Brain microvascular endothelial cell (primary cell): ENCODE measurements at regions not wholly inside any gene's neighbourhood (a gene's known extent, or its start where the extent isn't known, plus 50 kb on each side); places are given as distances from the start of the nearest gene placed in this dataset.
"Not testable (repeated sequence)": the region's sequence is repeated elsewhere in the genome, so short reads cannot be mapped to it uniquely, and the experiment has no call there.

Experiments used
- DNase-seq: peaks from one replicate; pipeline ENCODE4 v3.0.0-alpha.2; 2020
- H3K27ac ChIP-seq: fragments of 250-450 bp; sonication (Bioruptor Pico); 2 replicates; pipeline ENCODE4 v1.5.1; 2020; ENCODE audit warnings: mild to moderate bottlenecking, moderate library complexity
- H3K27me3 ChIP-seq: fragments of 250-450 bp; sonication (Bioruptor Pico); replicated peaks from 2 replicates; pipeline ENCODE4 v1.5.1; 2020; ENCODE audit warnings: mild to moderate bottlenecking
- H3K36me3 ChIP-seq: fragments of 250-450 bp; sonication (Bioruptor Pico); replicated peaks from 2 replicates; pipeline ENCODE4 v1.5.1; 2020; ENCODE audit warnings: mild to moderate bottlenecking
- H3K4me3 ChIP-seq: 2 replicates; pipeline ENCODE4 v1.5.1; 2011; ENCODE audit warnings: low read depth, mild to moderate bottlenecking, control low read depth, low read length, moderate library complexity
- in situ Hi-C: cut with HindIII; loops from 2 replicates; pipeline ENCODE4 v1.10.0; 2017; ENCODE audit warnings: low sequenced_read_pairs, low pct_ligation_motif_present
- TF ChIP-seq, protein P1 (sequence below): IDR thresholded peaks from 2 replicates; pipeline ENCODE4 v1.5.1; 2011; ENCODE audit warnings: low read depth, mild to moderate bottlenecking, moderate library complexity, low read length, control low read depth, inconsistent platforms; ENCODE audit errors: missing control alignments

DNA sequence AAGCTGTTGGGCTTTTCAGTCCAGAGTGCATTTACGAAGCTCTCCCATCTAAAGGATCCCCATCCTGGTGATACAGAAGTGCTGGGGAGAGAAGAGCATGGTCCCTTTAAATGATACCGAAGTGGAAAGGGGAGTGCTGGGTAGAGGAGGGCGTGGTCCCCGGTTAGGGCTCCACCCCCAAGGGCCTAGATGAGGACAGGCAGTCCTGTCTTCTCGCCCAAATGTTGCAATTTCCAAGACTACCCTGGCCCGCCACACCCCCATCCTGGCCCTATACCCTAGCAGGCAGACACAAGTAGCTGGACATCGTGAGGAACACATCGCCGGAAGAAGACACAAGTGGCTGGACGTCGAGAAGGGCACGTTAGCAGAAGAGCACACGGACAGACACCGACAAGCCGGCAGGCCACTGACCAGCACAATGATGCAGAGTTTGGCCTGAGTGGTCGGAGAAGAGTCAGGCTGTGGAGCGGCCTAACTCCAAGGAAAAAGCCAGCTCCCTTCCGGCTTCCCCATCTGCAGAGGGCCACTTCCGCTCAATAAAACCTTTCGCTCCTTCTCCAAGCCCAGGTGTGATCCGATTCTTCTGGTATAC, 439.5 kb upstream of the NRP1 start:
- TF ChIP-seq, protein P1, sequence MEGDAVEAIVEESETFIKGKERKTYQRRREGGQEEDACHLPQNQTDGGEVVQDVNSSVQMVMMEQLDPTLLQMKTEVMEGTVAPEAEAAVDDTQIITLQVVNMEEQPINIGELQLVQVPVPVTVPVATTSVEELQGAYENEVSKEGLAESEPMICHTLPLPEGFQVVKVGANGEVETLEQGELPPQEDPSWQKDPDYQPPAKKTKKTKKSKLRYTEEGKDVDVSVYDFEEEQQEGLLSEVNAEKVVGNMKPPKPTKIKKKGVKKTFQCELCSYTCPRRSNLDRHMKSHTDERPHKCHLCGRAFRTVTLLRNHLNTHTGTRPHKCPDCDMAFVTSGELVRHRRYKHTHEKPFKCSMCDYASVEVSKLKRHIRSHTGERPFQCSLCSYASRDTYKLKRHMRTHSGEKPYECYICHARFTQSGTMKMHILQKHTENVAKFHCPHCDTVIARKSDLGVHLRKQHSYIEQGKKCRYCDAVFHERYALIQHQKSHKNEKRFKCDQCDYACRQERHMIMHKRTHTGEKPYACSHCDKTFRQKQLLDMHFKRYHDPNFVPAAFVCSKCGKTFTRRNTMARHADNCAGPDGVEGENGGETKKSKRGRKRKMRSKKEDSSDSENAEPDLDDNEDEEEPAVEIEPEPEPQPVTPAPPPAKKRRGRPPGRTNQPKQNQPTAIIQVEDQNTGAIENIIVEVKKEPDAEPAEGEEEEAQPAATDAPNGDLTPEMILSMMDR = no peak
- Histone ChIP-seq H3K4me3 (no peak overlapping the region), H3K27me3 (no peaks in the 10 kb centered on the region), H3K36me3 (no peaks in the 10 kb centered on the region), H3K27ac (no peak overlapping the region)
- in situ Hi-C loops = no loop called here
- no peak for DNase-seq

- Histone ChIP-seq H3K36me3 (no peaks in the 10 kb centered on the region), H3K27me3 (no peaks in the 10 kb centered on the region), H3K27ac (no peak overlapping the region), H3K4me3 (no peak overlapping the region)
- in situ Hi-C loops = no loop called here
- DNase-seq = no peak
- TF ChIP-seq, protein P1 = no peak
Observed at GRCh38 chr10:33773253-33773573, 438.7 kb upstream of the NRP1 start.

GRCh38 chr10:33772370-33773252, 438.1 kb upstream of the NRP1 start:
- no peak for DNase-seq
- Histone ChIP-seq H3K27me3 (no peaks in the 10 kb centered on the region), H3K36me3 (no peaks in the 10 kb centered on the region), H3K27ac (no peak overlapping the region), H3K4me3 (no peak overlapping the region)
- TF ChIP-seq, protein P1 = no peak
- in situ Hi-C loops = no loop called here

DNA sequence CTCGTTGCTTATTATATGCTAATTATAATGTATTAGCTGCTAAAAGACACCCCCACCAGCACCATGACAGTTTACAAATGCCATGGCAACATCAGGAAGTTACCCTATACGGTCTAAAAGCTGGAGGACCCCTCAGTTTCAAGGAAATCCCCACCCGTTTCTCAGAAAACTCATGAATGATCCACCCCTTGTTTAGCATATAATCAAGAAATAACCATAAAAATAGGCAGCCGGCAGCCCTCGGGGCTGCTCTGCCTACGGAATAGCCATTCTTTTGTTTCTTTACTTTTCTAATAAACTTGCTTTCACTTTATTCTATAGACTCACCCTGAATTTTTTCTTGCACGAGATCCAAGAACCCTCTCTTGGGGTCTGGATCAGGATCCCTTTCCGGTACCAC, 437.4 kb upstream of the NRP1 start:
- H3K36me3 ChIP-seq, H3K27ac ChIP-seq, in situ Hi-C loops, H3K27me3 ChIP-seq, DNase-seq, H3K4me3 ChIP-seq: not testable (repeated sequence)

DNA sequence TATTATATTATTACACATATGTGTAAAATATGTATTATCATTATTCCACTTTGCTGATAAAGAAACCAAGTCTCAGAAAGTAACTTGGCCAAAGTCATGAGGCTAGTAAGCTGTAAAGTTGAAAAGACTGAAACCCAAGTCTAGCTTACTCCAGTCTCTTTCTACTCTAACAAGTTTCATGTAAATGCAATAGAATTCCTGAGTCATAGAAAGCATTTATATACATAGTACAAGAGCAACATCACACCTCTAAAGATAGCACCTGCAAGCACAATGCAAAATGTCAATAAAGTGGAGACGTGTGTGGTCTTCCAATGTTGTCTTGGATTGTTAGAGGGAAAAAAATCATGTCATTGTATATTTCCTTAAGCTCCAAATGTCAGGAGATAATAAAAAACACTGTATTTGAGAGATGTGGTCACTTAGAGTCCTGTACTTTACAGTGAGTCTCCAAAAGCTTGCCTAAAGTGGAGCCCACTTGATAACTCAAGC, 430.3 kb upstream of the NRP1 start:
- Histone ChIP-seq H3K4me3 (no peak overlapping the region), H3K36me3 (no peaks in the 10 kb centered on the region), H3K27ac (no peak overlapping the region), H3K27me3 (no peaks in the 10 kb centered on the region)
- TF ChIP-seq, protein P1 = no peak
- no peak for DNase-seq
- in situ Hi-C loops = no loop called here

DNA sequence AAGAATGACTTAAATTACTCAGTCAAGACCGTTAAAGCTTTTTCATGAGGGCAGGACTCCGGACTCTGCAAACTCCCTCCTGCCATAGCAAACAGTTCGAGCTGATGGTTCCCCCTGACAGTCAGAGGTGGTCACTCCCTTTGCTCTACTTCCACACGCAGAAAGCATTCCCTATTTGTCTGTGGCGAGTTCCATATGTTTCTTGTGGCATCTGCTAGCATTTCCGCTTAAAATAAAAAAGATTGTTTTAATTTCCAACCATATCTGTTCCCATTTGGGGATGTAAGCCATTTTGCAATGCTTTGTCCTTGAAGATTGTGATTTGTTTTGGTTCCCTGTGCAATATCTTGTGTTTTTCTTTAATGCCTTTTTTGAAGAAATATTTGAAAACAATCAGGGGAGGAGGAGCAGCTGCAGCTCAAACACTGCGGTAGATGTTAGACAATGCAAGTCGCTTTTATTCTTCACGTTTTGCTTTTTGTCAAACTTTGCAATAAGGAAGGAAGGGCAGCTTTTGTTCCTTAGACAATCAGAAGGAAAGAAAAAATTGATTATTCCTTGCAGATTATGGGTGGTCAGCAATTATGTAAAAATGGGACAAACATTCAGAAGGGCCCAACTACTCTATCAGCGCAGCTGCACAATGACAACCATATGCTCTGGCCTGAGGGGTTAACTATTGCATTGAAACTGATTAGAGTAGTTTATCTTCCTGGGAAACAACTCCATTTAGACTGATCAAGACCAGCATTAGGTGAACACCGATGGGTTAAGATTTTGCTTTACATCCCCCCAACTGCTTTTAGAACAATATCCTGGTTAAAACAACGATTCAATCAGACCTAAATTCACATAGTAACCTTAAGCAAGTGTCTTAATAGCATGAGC, 425.8 kb upstream of the NRP1 start:
- no peak for DNase-seq
- Histone ChIP-seq H3K4me3 (no peak overlapping the region), H3K36me3 (no peaks in the 10 kb centered on the region), H3K27me3 (no peaks in the 10 kb centered on the region), H3K27ac (no peak overlapping the region)
- TF ChIP-seq, protein P1 = no peak
- in situ Hi-C loops = no loop called here
